HepG2 (cell line): ENCODE measurements at regions not wholly inside any gene's neighbourhood (a gene's known extent, or its start where the extent isn't known, plus 50 kb on each side); places are given as distances from the start of the nearest gene placed in this dataset.

Source experiments
- ATAC-seq: fragments of 200-7000 bp; cut with Tn5 transposase; 3 replicates; pipeline ENCODE4 v1.9.1; 2020; ENCODE audit warnings: mild to moderate bottlenecking, moderate library complexity
- BruUV-seq: library from RNA; stranded (reverse); fragments of 400-500 nt; replicated peaks from 2 replicates; lab custom pipeline; 2021; lab: Mats Ljungman, UMichigan
- CTCF ChIA-PET: fragments of 300-600 bp; formaldehyde crosslinking; extraction: SDS; loops from one replicate; lab custom pipeline; 2021; ENCODE audit warnings: low total read pairs, inconsistent platforms, low intra/inter-chr PET ratio; lab: Yijun Ruan, JAX
- POLR2A ChIA-PET: fragments of 350-600 bp; sonication (Branson Sonifier 250); formaldehyde crosslinking; loops from one replicate; lab custom pipeline; 2020; ENCODE audit warnings: antibody characterized with exemption, inconsistent platforms; lab: Yijun Ruan, JAX
- DNase-seq: peaks from one replicate; pipeline ENCODE4 v3.0.0-alpha.2; 2015; ENCODE audit warnings: low spot score
- FAIRE-seq: peaks from 3 replicates; lab custom pipeline; 2011; peaks lifted over from hg19 to GRCh38; lab: Jason Lieb, UNC
- H2AFZ ChIP-seq: one replicate; pipeline ENCODE4 v1.6.1; 2011; ENCODE audit warnings: low read length, inconsistent platforms
- H3K27ac ChIP-seq: fragments of 300-600 bp; 3 replicates; pipeline ENCODE4 v1.8.0; 2011; ENCODE audit warnings: mixed run types, mild to moderate bottlenecking, mixed read lengths, low read length, inconsistent platforms; ENCODE audit not compliant: insufficient read depth; ENCODE audit errors: extremely low read length
- H3K27me3 ChIP-seq, 2 experiments: fragments of 200-600 bp in 1 of 2; 2 replicates in 1 of 2; 3 replicates in 1 of 2; pipeline versions ENCODE4 v1.6.0 to v1.8.0; 2011; ENCODE audit warnings: low read length in 2 of 2, mild to moderate bottlenecking in 2 of 2, moderate library complexity in 2 of 2, inconsistent platforms in 1 of 2; ENCODE audit not compliant: insufficient read depth in 2 of 2, control insufficient read depth in 1 of 2
- H3K36me3 ChIP-seq, 2 experiments: fragments of 200-600 bp in 1 of 2; replicated peaks in 1 of 2; 2 replicates in 1 of 2; 3 replicates in 1 of 2; pipeline versions ENCODE4 v1.5.1 to v1.8.0; 2011; ENCODE audit warnings: low read length in 2 of 2, inconsistent platforms in 1 of 2; ENCODE audit not compliant: insufficient read depth in 2 of 2, control insufficient read depth in 1 of 2
- H3K4me1 ChIP-seq: 2 replicates; pipeline ENCODE4 v1.5.1; 2012; ENCODE audit warnings: low read length, inconsistent platforms; ENCODE audit not compliant: insufficient read depth
- H3K4me2 ChIP-seq: 2 replicates; pipeline ENCODE4 v1.6.0; 2011; ENCODE audit warnings: low read depth, low read length, inconsistent platforms
- H3K4me3 ChIP-seq, 3 experiments: fragments of 200-600 bp in 1 of 3; sonication (generic), shearing (Covaris generic) in 1 of 3; replicated peaks in 1 of 3; 2 replicates each; pipeline ENCODE4 v1.5.1; 2011 to 2016; ENCODE audit warnings: low read length in 3 of 3, inconsistent platforms in 2 of 3, low read depth in 2 of 3, mild to moderate bottlenecking in 2 of 3, control low read depth in 1 of 3, mixed read lengths in 1 of 3; ENCODE audit not compliant: insufficient read depth in 1 of 3
- H3K79me2 ChIP-seq: one replicate; pipeline ENCODE4 v1.6.1; 2011; ENCODE audit warnings: low read length, inconsistent platforms; ENCODE audit not compliant: insufficient read depth
- H3K9ac ChIP-seq: 2 replicates; pipeline ENCODE4 v1.6.0; 2011; ENCODE audit warnings: mild to moderate bottlenecking, low read depth, low read length, inconsistent platforms; ENCODE audit not compliant: insufficient read depth
- H3K9me3 ChIP-seq: 2 replicates; pipeline ENCODE4 v1.5.1; 2012; ENCODE audit warnings: mild to moderate bottlenecking, low read length
- H4K20me1 ChIP-seq: 2 replicates; pipeline ENCODE4 v1.6.0; 2011; ENCODE audit warnings: inconsistent platforms, mild to moderate bottlenecking, low read length, moderate library complexity; ENCODE audit not compliant: insufficient read depth
- ARNTL ChIP-seq: sonication (generic); formaldehyde crosslinking; IDR thresholded peaks from 2 replicates; pipeline ENCODE4 v1.4.0; 2020; ENCODE audit warnings: mild to moderate bottlenecking, missing genetic modification reagents
- GFI1 ChIP-seq: sonication (generic); formaldehyde crosslinking; IDR thresholded peaks from 2 replicates; pipeline ENCODE4 v1.5.0; 2020; ENCODE audit warnings: missing genetic modification reagents, mild to moderate bottlenecking, borderline replicate concordance
- GPBP1L1 ChIP-seq: sonication (generic); formaldehyde crosslinking; IDR thresholded peaks from 2 replicates; pipeline ENCODE4 v1.5.0; 2020; ENCODE audit warnings: mild to moderate bottlenecking, missing genetic modification reagents
- HNF4A ChIP-seq: sonication (generic); formaldehyde crosslinking; IDR thresholded peaks from 2 replicates; pipeline ENCODE4 v1.4.0; 2020; ENCODE audit warnings: missing genetic modification reagents
- NR2C2 ChIP-seq: sonication (generic); formaldehyde crosslinking; IDR thresholded peaks from 2 replicates; pipeline ENCODE4 v1.4.0; 2020; ENCODE audit warnings: missing genetic modification reagents, mild to moderate bottlenecking, moderate library complexity, borderline replicate concordance
- RARA ChIP-seq: IDR thresholded peaks from 2 replicates; pipeline ENCODE4 v1.6.1; 2016; ENCODE audit warnings: missing genetic modification reagents, missing compliant biosample characterization
- STAT5B ChIP-seq: sonication (generic); formaldehyde crosslinking; IDR thresholded peaks from 2 replicates; pipeline ENCODE4 v1.4.0; 2020; ENCODE audit warnings: missing genetic modification reagents
- ZKSCAN8 ChIP-seq: IDR thresholded peaks from 2 replicates; pipeline ENCODE4 v1.6.1; 2016; ENCODE audit warnings: borderline replicate concordance, missing genetic modification reagents, missing compliant biosample characterization
- ZNF17 ChIP-seq: sonication (generic); formaldehyde crosslinking; IDR thresholded peaks from 2 replicates; pipeline ENCODE4 v1.5.0; 2020; ENCODE audit warnings: mild to moderate bottlenecking, missing genetic modification reagents
- ZNF205 ChIP-seq: IDR thresholded peaks from 2 replicates; pipeline ENCODE4 v1.6.1; 2018; ENCODE audit warnings: missing biosample characterization, missing genetic modification reagents
- ZNF558 ChIP-seq: sonication (generic); formaldehyde crosslinking; IDR thresholded peaks from 2 replicates; pipeline ENCODE4 v1.9.0; 2022; ENCODE audit warnings: mild to moderate bottlenecking, missing genetic modification reagents, borderline replicate concordance
- ZNF614 ChIP-seq: IDR thresholded peaks from 2 replicates; pipeline ENCODE4 v1.6.1; 2018; ENCODE audit warnings: missing biosample characterization, missing genetic modification reagents, inconsistent platforms, borderline replicate concordance
- WGBS: methylation state at CpG from one replicate; pipeline ENCODE4 v1.1.6; 2017; ENCODE audit warnings: low lambda C conversion rate; 5-methylcytosine and 5-hydroxymethylcytosine counted together
- in situ Hi-C: cut with HindIII; loops from 2 replicates; pipeline ENCODE4 v1.10.0; 2017; ENCODE audit warnings: low pct_unique_long_range_greater_than_20kb; ENCODE audit not compliant: extremely low pct_ligation_motif_present
- intact Hi-C: fragments of 100-400 bp; cut with micrococcal nuclease; formaldehyde crosslinking; loops from one replicate; pipeline ENCODE4 v1.10.0; 2022; ENCODE audit not compliant: unreplicated experiment

GRCh38 chr1:38284953-38285352 lies 238.4 kb upstream of the POU3F1 start:
- H3K9me3 ChIP-seq: no peaks in the 10 kb centered on the region
- in situ Hi-C loops: no loop called here
- H3K4me2 ChIP-seq: no peak overlapping the region
- peaks cover 0 to 8% of the 10 kb centered on the region in 2 experiments; a peak in 2 of 5 replicates for H3K27me3 ChIP-seq
- H4K20me1 ChIP-seq: no peaks in the 10 kb centered on the region
- H3K4me3 ChIP-seq: no peak overlapping the region
- H3K9ac ChIP-seq: no peak overlapping the region
- ChIA-PET POLR2A (interaction anchor here (0.6 kb wide), 1 partner anchor 196 kb away, joined by 3 read pairs; no protein-coding TSS in a partner anchor), CTCF (no interaction called here)
- no peak overlapping the region for H2AFZ ChIP-seq
- FAIRE-seq: no peak
- no peak for TF ChIP-seq ZNF205 (CRISPR knock-in tag)
- TF ChIP-seq ZKSCAN8 (CRISPR knock-in tag): no peak
- no peak for TF ChIP-seq ARNTL (CRISPR knock-in tag)
- no peak for TF ChIP-seq GFI1 (CRISPR knock-in tag)
- no peak for TF ChIP-seq ZNF614
- no peak for TF ChIP-seq GPBP1L1 (CRISPR knock-in tag)
- TF ChIP-seq HNF4A (CRISPR knock-in tag): peak; percentile 12; the same call in 1 of the 2 replicates
- TF ChIP-seq ZNF17: no peak
- TF ChIP-seq RARA: peak; percentile 41
- 0 out of 2 replicates have a peak, but pooled peaks have one; percentile 21 for TF ChIP-seq NR2C2 (CRISPR knock-in tag)
- TF ChIP-seq ZNF558: no peak
- no peak for TF ChIP-seq STAT5B (CRISPR knock-in tag)
- TF ChIP-seq, all 625 proteins: peak for 3
- Histone ChIP-seq H3K36me3 (no peaks in the 10 kb centered on the region), H3K79me2 (no peaks in the 10 kb centered on the region), H3K27ac (no peak overlapping the region), H3K4me1 (peaks cover 18% of the 10 kb centered on the region)
- WGBS: no CpG with 5 or more reads among the region's 5 CpGs
- intact Hi-C loops: no loop called here
- ATAC-seq: peak; percentile 26; the same call in 2 of the 3 replicates
- BruUV-seq: no TSS peak
- no peak for DNase-seq
